H1 (cell line): ENCODE measurements at regions not wholly inside any gene's neighbourhood (a gene's known extent, or its start where the extent isn't known, plus 50 kb on each side); places are given as distances from the start of the nearest gene placed in this dataset.

Experiments used
- CTCF ChIA-PET: fragments of 300-600 bp; sonication (Branson Sonifier 250); formaldehyde crosslinking; loops from one replicate; lab custom pipeline; 2021; ENCODE audit not compliant: partially characterized antibody; lab: Charles Lee
- POLR2A ChIA-PET: fragments of 300-600 bp; sonication (Branson Sonifier 250); formaldehyde crosslinking; loops from one replicate; lab custom pipeline; 2021; ENCODE audit warnings: inconsistent platforms; ENCODE audit not compliant: partially characterized antibody; lab: Charles Lee
- DNase-seq, 2 experiments: peaks; one replicate each; pipeline versions ENCODE4 v3.0.0 to v3.0.0-alpha.2; 2010 to 2022; ENCODE audit warnings: low spot score in 2 of 2, low read depth in 1 of 2, mixed read lengths in 1 of 2
- FAIRE-seq: peaks from 2 replicates; lab custom pipeline; 2011; peaks lifted over from hg19 to GRCh38; lab: Jason Lieb, UNC
- H2AFZ ChIP-seq: 2 replicates; pipeline ENCODE4 v1.8.1; 2012; ENCODE audit warnings: low read length, inconsistent platforms
- H2AK5ac ChIP-seq: 2 replicates; pipeline ENCODE4 v1.6.1; 2013; ENCODE audit warnings: low read depth, low read length
- H2BK120ac ChIP-seq: replicated peaks from 2 replicates; pipeline ENCODE3; 2013; ENCODE audit warnings: low read depth, low read length, inconsistent platforms
- H2BK12ac ChIP-seq: 2 replicates; pipeline ENCODE4 v1.6.1; 2013; ENCODE audit warnings: low read depth, low read length
- H2BK15ac ChIP-seq: 2 replicates; pipeline ENCODE4 v1.6.1; 2013; ENCODE audit warnings: low read length
- H2BK20ac ChIP-seq: 2 replicates; pipeline ENCODE4 v1.6.1; 2013; ENCODE audit warnings: low read length
- H2BK5ac ChIP-seq: 2 replicates; pipeline ENCODE4 v1.6.1; 2013; ENCODE audit warnings: low read depth, low read length
- H3K14ac ChIP-seq: 2 replicates; pipeline ENCODE4 v1.6.1; 2013; ENCODE audit warnings: inconsistent platforms; ENCODE audit not compliant: insufficient read length
- H3K18ac ChIP-seq: 2 replicates; pipeline ENCODE4 v1.6.1; 2013; ENCODE audit warnings: low read length; ENCODE audit errors: extremely low read depth
- H3K23ac ChIP-seq: 2 replicates; pipeline ENCODE4 v1.6.1; 2013; ENCODE audit warnings: inconsistent platforms; ENCODE audit not compliant: insufficient read length
- H3K23me2 ChIP-seq: 2 replicates; pipeline ENCODE4 v1.6.1; 2013; ENCODE audit warnings: low read depth, low read length
- H3K27ac ChIP-seq: 2 replicates; pipeline ENCODE4 v1.6.1; 2011; ENCODE audit warnings: low read depth, low read length, inconsistent platforms
- H3K27me3 ChIP-seq, 4 experiments: replicated peaks in 1 of 4; 1 replicate in 1 of 4; 2 replicates in 3 of 4; pipeline versions ENCODE4 v1.6.1 to v1.8.1; 2011 to 2013; ENCODE audit warnings: low read length in 3 of 4, mild to moderate bottlenecking in 3 of 4, inconsistent platforms in 2 of 4, mixed read lengths in 2 of 4, moderate library complexity in 1 of 4; ENCODE audit not compliant: control insufficient read depth in 3 of 4, insufficient read depth in 3 of 4; ENCODE audit errors: extremely low read depth in 1 of 4
- H3K36me3 ChIP-seq, 4 experiments: 2 replicates each; pipeline versions ENCODE4 v1.6.1 to v1.8.1; 2011 to 2013; ENCODE audit warnings: mild to moderate bottlenecking in 4 of 4, low read length in 3 of 4, moderate library complexity in 2 of 4, control low read depth in 1 of 4, inconsistent platforms in 1 of 4; ENCODE audit not compliant: insufficient read depth in 4 of 4, control insufficient read depth in 2 of 4
- H3K4ac ChIP-seq: replicated peaks from 2 replicates; pipeline ENCODE3; 2013; ENCODE audit warnings: low read length, low read depth, mixed read lengths, inconsistent platforms; ENCODE audit not compliant: insufficient read length
- H3K4me1 ChIP-seq, 4 experiments: replicated peaks in 1 of 4; 1 replicate in 1 of 4; 2 replicates in 3 of 4; pipeline versions ENCODE4 v1.6.1 to v1.8.1; 2011 to 2013; ENCODE audit warnings: low read length in 3 of 4, inconsistent platforms in 2 of 4, mixed read lengths in 1 of 4; ENCODE audit not compliant: insufficient read depth in 4 of 4, control insufficient read depth in 3 of 4
- H3K4me2 ChIP-seq, 2 experiments: 2 replicates each; pipeline versions ENCODE4 v1.6.1 to v1.8.1; 2011 to 2013; ENCODE audit warnings: low read depth in 2 of 2, low read length in 2 of 2, control low read depth in 1 of 2, inconsistent platforms in 1 of 2, mild to moderate bottlenecking in 1 of 2; ENCODE audit not compliant: insufficient read depth in 1 of 2
- H3K4me3 ChIP-seq, 4 experiments: fragments of 200-600, 300-600 bp in 1 of 4; sonication (generic), shearing (Covaris generic), sonication (Bioruptor Twin) in 1 of 4; 2 replicates each; pipeline versions ENCODE4 v1.5.1 to v1.8.1; 2011 to 2016; ENCODE audit warnings: low read length in 4 of 4, low read depth in 3 of 4, control low read depth in 2 of 4, inconsistent platforms in 2 of 4, mild to moderate bottlenecking in 2 of 4, mixed read lengths in 1 of 4, moderate library complexity in 1 of 4; ENCODE audit not compliant: insufficient read depth in 2 of 4; ENCODE audit errors: extremely low read depth in 1 of 4
- H3K56ac ChIP-seq: replicated peaks from 2 replicates; pipeline ENCODE3; 2013; ENCODE audit warnings: low read depth, mild to moderate bottlenecking, mixed read lengths, low read length, inconsistent platforms; ENCODE audit not compliant: insufficient read length
- H3K79me1 ChIP-seq: 2 replicates; pipeline ENCODE4 v1.6.1; 2013; ENCODE audit warnings: low read depth, low read length, control low read depth
- H3K79me2 ChIP-seq, 2 experiments: 2 replicates each; pipeline versions ENCODE4 v1.6.1 to v1.8.1; 2012 to 2013; ENCODE audit warnings: low read length in 2 of 2, mild to moderate bottlenecking in 2 of 2, inconsistent platforms in 1 of 2; ENCODE audit not compliant: insufficient read depth in 2 of 2, control insufficient read depth in 1 of 2
- H3K9ac ChIP-seq, 4 experiments: replicated peaks in 1 of 4; 1 replicate in 1 of 4; 2 replicates in 3 of 4; pipeline versions ENCODE4 v1.6.1 to v1.8.1; 2011 to 2013; ENCODE audit warnings: low read depth in 3 of 4, low read length in 3 of 4, control low read depth in 2 of 4, mild to moderate bottlenecking in 2 of 4, moderate library complexity in 2 of 4, inconsistent platforms in 1 of 4; ENCODE audit errors: extremely low read depth in 1 of 4
- H3K9me3 ChIP-seq, 2 experiments: 2 replicates each; pipeline versions ENCODE4 v1.6.1 to v1.8.1; 2012 to 2013; ENCODE audit warnings: mild to moderate bottlenecking in 2 of 2, moderate library complexity in 2 of 2, control low read depth in 1 of 2, inconsistent platforms in 1 of 2, low read depth in 1 of 2, low read length in 1 of 2, mixed read lengths in 1 of 2; ENCODE audit not compliant: insufficient read depth in 2 of 2
- H4K20me1 ChIP-seq, 2 experiments: replicated peaks in 1 of 2; 2 replicates each; pipeline versions ENCODE3 to v1.8.1; 2011 to 2013; ENCODE audit warnings: inconsistent platforms in 2 of 2, low read length in 2 of 2, mild to moderate bottlenecking in 1 of 2; ENCODE audit not compliant: insufficient read depth in 2 of 2, control insufficient read depth in 1 of 2
- H4K5ac ChIP-seq: 2 replicates; pipeline ENCODE4 v1.6.1; 2013; ENCODE audit warnings: low read length, low read depth, mixed read lengths, inconsistent platforms; ENCODE audit not compliant: insufficient read length
- H4K8ac ChIP-seq: 2 replicates; pipeline ENCODE4 v1.8.0; 2013; ENCODE audit warnings: mild to moderate bottlenecking, moderate library complexity, low read length, inconsistent platforms; ENCODE audit not compliant: insufficient read depth; ENCODE audit errors: extremely low read depth
- H4K91ac ChIP-seq: replicated peaks from 2 replicates; pipeline ENCODE3; 2013; ENCODE audit warnings: low read length, mixed read lengths, inconsistent platforms; ENCODE audit not compliant: insufficient read length
- ATF2 ChIP-seq: IDR thresholded peaks from 2 replicates; pipeline ENCODE4 v1.6.1; 2012; ENCODE audit warnings: low read length, inconsistent platforms
- BRCA1 ChIP-seq: IDR thresholded peaks from 2 replicates; pipeline ENCODE4 v1.6.1; 2012; ENCODE audit warnings: low read depth, low read length, improper control_type of control experiment
- CBX8 ChIP-seq: fragments of 300-800, 300-1000 bp; sonication (generic); IDR thresholded peaks from 2 replicates; pipeline ENCODE4 v1.7.1; 2016; ENCODE audit warnings: low read depth, low read length, borderline replicate concordance
- CHD1 ChIP-seq: IDR thresholded peaks from 2 replicates; pipeline ENCODE4 v1.6.1; 2012; ENCODE audit warnings: low read depth, low read length, improper control_type of control experiment
- GTF2F1 ChIP-seq: IDR thresholded peaks from 2 replicates; pipeline ENCODE4 v1.6.1; 2012; ENCODE audit warnings: low read depth, low read length, improper control_type of control experiment, borderline replicate concordance
- KDM5A ChIP-seq: fragments of 200-600 bp; IDR thresholded peaks from 2 replicates; pipeline ENCODE4 v1.7.1; 2012; ENCODE audit warnings: mild to moderate bottlenecking, low read length, inconsistent platforms, mixed read lengths
- POLR2A ChIP-seq, 2 experiments: IDR thresholded peaks; 1 replicate in 1 of 2; 2 replicates in 1 of 2; pipeline ENCODE4 v1.6.1; 2011; ENCODE audit warnings: low read depth in 2 of 2, low read length in 2 of 2, mild to moderate bottlenecking in 2 of 2; ENCODE audit errors: control extremely low read depth in 1 of 2
- RXRA ChIP-seq: IDR thresholded peaks from 2 replicates; pipeline ENCODE4 v1.6.1; 2011; ENCODE audit warnings: low read depth, mild to moderate bottlenecking, low read length, moderate library complexity; ENCODE audit not compliant: insufficient read depth
- SIN3A ChIP-seq, 2 experiments: IDR thresholded peaks in 1 of 2; conservative IDR thresholded peaks in 1 of 2; 2 replicates each; pipeline ENCODE4 v1.6.1; 2011 to 2012; ENCODE audit warnings: low read length in 2 of 2, improper control_type of control experiment in 1 of 2, low read depth in 1 of 2, mild to moderate bottlenecking in 1 of 2
- SP2 ChIP-seq: IDR thresholded peaks from 2 replicates; pipeline ENCODE4 v1.6.1; 2012; ENCODE audit warnings: mild to moderate bottlenecking, low read length, inconsistent platforms
- SP4 ChIP-seq: IDR thresholded peaks from 2 replicates; pipeline ENCODE4 v1.6.1; 2012; ENCODE audit warnings: low read length, inconsistent platforms
- SRF ChIP-seq: IDR thresholded peaks from 2 replicates; pipeline ENCODE4 v1.6.1; 2011; ENCODE audit warnings: mild to moderate bottlenecking, low read depth, low read length, moderate library complexity
- TAF1 ChIP-seq: IDR thresholded peaks from 2 replicates; pipeline ENCODE4 v1.6.1; 2011; ENCODE audit warnings: mild to moderate bottlenecking, low read depth, low read length
- TAF7 ChIP-seq: optimal IDR thresholded peaks from 2 replicates; pipeline ENCODE3; 2011; ENCODE audit warnings: low read depth, mild to moderate bottlenecking, inconsistent platforms, low read length, moderate library complexity, borderline replicate concordance
- TBP ChIP-seq: IDR thresholded peaks from 2 replicates; pipeline ENCODE4 v1.6.1; 2011; ENCODE audit warnings: low read depth, low read length, improper control_type of control experiment

- Histone ChIP-seq H3K27me3 (no peaks in the 10 kb centered on the region), H3K9me3 (no peaks in the 10 kb centered on the region), H4K5ac (no peak overlapping the region), H3K14ac (no peak overlapping the region), H2BK15ac (no peak overlapping the region), H3K4ac (no peak overlapping the region), H3K79me1 (no peaks in the 10 kb centered on the region), H3K23ac (no peak overlapping the region), H2BK12ac (no peak overlapping the region), H2BK120ac (no peak overlapping the region), H3K4me3 (no peak overlapping the region), H4K20me1 (no peaks in the 10 kb centered on the region), H3K9ac (no peak overlapping the region), H4K8ac (no peak overlapping the region; the same call in 1 of the 2 replicates), H3K27ac (no peak overlapping the region), H3K56ac (no peak overlapping the region), H2BK5ac (no peak overlapping the region), H3K36me3 (no peaks in the 10 kb centered on the region), H4K91ac (no peak overlapping the region), H2AFZ (no peak overlapping the region), H3K18ac (no peak overlapping the region), H3K23me2 (no peaks in the 10 kb centered on the region), H2AK5ac (no peak overlapping the region), H2BK20ac (no peak overlapping the region), H3K4me1 (no peaks in the 10 kb centered on the region), H3K79me2 (no peaks in the 10 kb centered on the region), H3K4me2 (no peak overlapping the region)
- TF ChIP-seq SRF (no peak), TAF1 (no peak), GTF2F1 (no peak), CBX8 (no peak), BRCA1 (no peak), ATF2 (no peak), SP4 (no peak), SIN3A (conservative IDR thresholded peaks at IDR 0.05 in 1 of 2, IDR thresholded peaks at IDR 0.05 in 1 of 2; ENCODE audit: low read depth in 1 of 2, low read length in 2 of 2) (no peak), TAF7 (no peak), RXRA (no peak), CHD1 (no peak), SP2 (no peak), POLR2A (IDR thresholded peaks at IDR 0.05; ENCODE audit: control extremely low read depth in 1 of 2, low read depth in 2 of 2, low read length in 2 of 2) (no peak), TBP (no peak), KDM5A (no peak)
- ChIA-PET POLR2A (no interaction called here), CTCF (interaction anchor here (1.1 kb wide), 1 partner anchor 231 kb away, joined by 3 read pairs; no protein-coding TSS in a partner anchor)
- DNase-seq (no peak), FAIRE-seq (no peak)
These were observed 63.2 kb downstream of the ATXN3L start for GRCh38 chrX:13256603-13257002.
